ENCODE measurements at regions not wholly inside any gene's neighbourhood (a gene's known extent, or its start where the extent isn't known, plus 50 kb on each side); places are given as distances from the start of the nearest gene placed in this dataset.

DNA sequence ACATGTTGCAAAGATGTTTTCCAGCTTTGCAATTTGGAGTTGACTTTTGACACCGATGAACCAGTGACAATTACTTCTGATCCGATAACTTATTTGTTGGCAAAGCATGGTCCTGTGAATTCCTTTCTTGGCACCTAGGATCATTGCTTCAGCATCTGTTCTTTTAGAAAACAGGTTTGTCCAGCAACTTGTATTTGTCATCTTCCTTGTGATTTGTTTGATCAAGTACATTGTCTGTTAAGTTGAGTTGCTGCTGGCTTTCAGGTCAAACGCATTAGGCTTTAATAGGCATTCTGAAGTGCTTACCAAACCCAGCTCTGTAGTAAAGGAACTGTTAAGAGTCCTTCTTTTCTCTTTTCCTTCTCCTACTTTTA, 192.4 kb upstream of the ZNF217 start:
- TF ChIP-seq, protein P1, sequence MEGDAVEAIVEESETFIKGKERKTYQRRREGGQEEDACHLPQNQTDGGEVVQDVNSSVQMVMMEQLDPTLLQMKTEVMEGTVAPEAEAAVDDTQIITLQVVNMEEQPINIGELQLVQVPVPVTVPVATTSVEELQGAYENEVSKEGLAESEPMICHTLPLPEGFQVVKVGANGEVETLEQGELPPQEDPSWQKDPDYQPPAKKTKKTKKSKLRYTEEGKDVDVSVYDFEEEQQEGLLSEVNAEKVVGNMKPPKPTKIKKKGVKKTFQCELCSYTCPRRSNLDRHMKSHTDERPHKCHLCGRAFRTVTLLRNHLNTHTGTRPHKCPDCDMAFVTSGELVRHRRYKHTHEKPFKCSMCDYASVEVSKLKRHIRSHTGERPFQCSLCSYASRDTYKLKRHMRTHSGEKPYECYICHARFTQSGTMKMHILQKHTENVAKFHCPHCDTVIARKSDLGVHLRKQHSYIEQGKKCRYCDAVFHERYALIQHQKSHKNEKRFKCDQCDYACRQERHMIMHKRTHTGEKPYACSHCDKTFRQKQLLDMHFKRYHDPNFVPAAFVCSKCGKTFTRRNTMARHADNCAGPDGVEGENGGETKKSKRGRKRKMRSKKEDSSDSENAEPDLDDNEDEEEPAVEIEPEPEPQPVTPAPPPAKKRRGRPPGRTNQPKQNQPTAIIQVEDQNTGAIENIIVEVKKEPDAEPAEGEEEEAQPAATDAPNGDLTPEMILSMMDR (IDR thresholded peaks at IDR 0.05; ENCODE audit: low read depth, low read length, poor library complexity, severe bottlenecking) = no peak
- TF ChIP-seq EZH2phosphoT487 (IDR thresholded peaks at IDR 0.05; ENCODE audit: borderline replicate concordance, low read length) = no peak

All from DOHH2 (cell line).